ENCODE measurements at regions not wholly inside any gene's neighbourhood (a gene's known extent, or its start where the extent isn't known, plus 50 kb on each side); places are given as distances from the start of the nearest gene placed in this dataset.

DNA sequence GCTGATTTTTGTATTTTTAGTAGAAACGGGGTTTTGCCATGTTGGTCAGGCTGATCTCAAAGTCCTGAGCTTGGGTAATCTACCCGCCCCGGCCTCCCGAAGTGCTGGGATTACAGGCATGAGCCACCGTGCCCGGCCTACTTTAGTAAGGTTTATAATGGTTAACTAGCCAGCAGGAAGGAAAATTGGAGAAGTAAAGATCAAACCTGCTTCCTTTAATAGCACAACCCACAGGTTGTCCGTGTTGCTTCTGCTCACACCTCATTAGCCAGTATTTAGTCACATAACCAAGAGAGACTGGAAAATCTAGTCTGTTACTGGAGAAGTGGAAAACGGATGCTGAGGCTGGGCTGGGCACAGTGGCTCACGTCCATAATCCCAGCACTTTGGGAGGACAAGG, 51.9 kb upstream of the TBL1XR1 start:
- no peak overlapping the region for H3K4me2 ChIP-seq (ENCODE audit: low read length)
- no peak for TF ChIP-seq CTCF (IDR thresholded peaks at IDR 0.05)
- H3K9me3 ChIP-seq (ENCODE audit: control insufficient read depth, low read length): no peaks in the 10 kb centered on the region
- no peak overlapping the region for H3K4me3 ChIP-seq (ENCODE audit: low read depth, low read length)
- no peaks in the 10 kb centered on the region for H3K36me3 ChIP-seq (ENCODE audit: control insufficient read depth, insufficient read depth, low read length)
- no peak overlapping the region for H2AFZ ChIP-seq
- H3K27ac ChIP-seq: no peak overlapping the region
- H3K9ac ChIP-seq: no peak overlapping the region
- H3K27me3 ChIP-seq (ENCODE audit: control insufficient read depth, insufficient read depth, low read length): no peaks in the 10 kb centered on the region
- no peaks in the 10 kb centered on the region for H3K4me1 ChIP-seq
- H3K79me2 ChIP-seq: no peaks in the 10 kb centered on the region

GRCh38 chr3:177250151-177250550, 52.9 kb upstream of the TBL1XR1 start:
- Histone ChIP-seq H2AFZ (no peak overlapping the region), H3K4me1 (no peaks in the 10 kb centered on the region), H3K4me3 (ENCODE audit: low read depth, low read length) (no peak overlapping the region), H3K9ac (no peak overlapping the region), H3K36me3 (ENCODE audit: control insufficient read depth, insufficient read depth, low read length) (no peaks in the 10 kb centered on the region), H3K27ac (no peak overlapping the region), H3K27me3 (ENCODE audit: control insufficient read depth, insufficient read depth, low read length) (no peaks in the 10 kb centered on the region), H3K9me3 (ENCODE audit: control insufficient read depth, low read length) (no peaks in the 10 kb centered on the region), H3K4me2 (ENCODE audit: low read length) (no peak overlapping the region), H3K79me2 (no peaks in the 10 kb centered on the region)
- no peak for TF ChIP-seq CTCF (IDR thresholded peaks at IDR 0.05)

DNA sequence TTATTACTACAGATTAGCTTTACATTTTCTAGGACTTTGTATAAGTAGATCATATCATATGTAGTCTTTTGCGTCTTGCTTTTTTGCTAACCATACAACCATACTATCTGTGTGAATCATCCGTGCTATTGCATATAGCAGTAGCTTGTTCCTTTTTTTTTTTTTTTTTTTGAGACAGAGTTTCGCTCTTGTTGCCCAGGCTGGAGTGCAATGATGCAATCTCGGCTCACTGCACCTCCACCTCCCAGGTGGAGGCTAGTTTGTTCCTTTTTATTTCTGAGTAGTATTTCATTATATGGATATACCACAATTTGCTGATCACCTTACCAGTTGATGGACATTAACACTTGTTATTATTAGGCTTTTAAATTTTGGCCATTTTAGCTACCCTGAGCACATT, 54.5 kb upstream of the TBL1XR1 start:
- H3K79me2 ChIP-seq: no peaks in the 10 kb centered on the region
- no peaks in the 10 kb centered on the region for H3K4me1 ChIP-seq
- no peak overlapping the region for H3K27ac ChIP-seq
- no peak overlapping the region for H3K4me3 ChIP-seq (ENCODE audit: low read depth, low read length)
- H3K4me2 ChIP-seq (ENCODE audit: low read length): no peak overlapping the region
- no peaks in the 10 kb centered on the region for H3K27me3 ChIP-seq (ENCODE audit: control insufficient read depth, insufficient read depth, low read length)
- no peak overlapping the region for H3K9ac ChIP-seq
- H3K36me3 ChIP-seq (ENCODE audit: control insufficient read depth, insufficient read depth, low read length): no peaks in the 10 kb centered on the region
- H2AFZ ChIP-seq: no peak overlapping the region
- TF ChIP-seq CTCF (IDR thresholded peaks at IDR 0.05): no peak
- H3K9me3 ChIP-seq (ENCODE audit: control insufficient read depth, low read length): no peaks in the 10 kb centered on the region

DNA sequence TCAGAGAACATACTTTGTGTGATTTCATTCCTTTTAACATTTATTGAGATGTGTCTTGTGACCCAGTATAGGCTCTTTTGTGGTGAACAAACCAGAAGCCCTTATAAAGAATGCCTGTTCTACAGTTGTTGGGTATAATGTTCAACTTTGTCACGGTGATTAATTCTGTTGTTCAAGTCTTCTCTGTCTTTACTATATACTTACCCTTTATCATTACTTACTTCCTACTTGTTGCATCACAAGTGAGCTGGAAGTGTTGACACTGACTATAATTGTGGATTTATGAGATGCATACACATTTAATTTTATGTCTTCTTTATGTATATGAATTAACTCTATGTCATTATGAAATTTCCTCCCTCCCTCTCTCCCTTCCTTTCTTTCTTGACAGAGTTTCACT, 59.7 kb upstream of the TBL1XR1 start:
- Histone ChIP-seq H3K4me2 (ENCODE audit: low read length) (no peak overlapping the region), H3K9ac (no peak overlapping the region), H3K27me3 (ENCODE audit: control insufficient read depth, insufficient read depth, low read length) (no peaks in the 10 kb centered on the region), H3K36me3 (ENCODE audit: control insufficient read depth, insufficient read depth, low read length) (no peaks in the 10 kb centered on the region), H3K79me2 (no peaks in the 10 kb centered on the region), H2AFZ (no peak overlapping the region), H3K4me1 (no peaks in the 10 kb centered on the region), H3K9me3 (ENCODE audit: control insufficient read depth, low read length) (no peaks in the 10 kb centered on the region), H3K27ac (no peak overlapping the region), H3K4me3 (ENCODE audit: low read depth, low read length) (no peak overlapping the region)
- no peak for TF ChIP-seq CTCF (IDR thresholded peaks at IDR 0.05)

DNA sequence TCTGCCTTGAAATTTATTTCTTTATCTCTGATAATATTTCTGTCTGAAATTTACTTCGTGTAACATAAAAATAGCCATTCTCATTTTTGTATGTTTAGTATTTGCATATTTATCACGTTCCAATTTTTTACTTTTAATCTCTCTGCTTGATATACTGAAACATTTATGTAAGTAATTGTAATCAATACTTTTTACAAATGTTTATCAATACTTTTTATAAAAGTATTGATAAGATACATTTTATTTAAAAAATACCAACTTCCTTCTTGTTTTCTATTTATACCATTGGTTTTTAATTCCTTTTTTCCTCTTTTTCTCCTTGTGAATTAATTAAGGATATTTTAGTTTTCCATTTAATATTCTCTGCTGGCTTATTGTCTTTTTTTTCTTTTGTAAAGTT, 60.3 kb upstream of the TBL1XR1 start:
- Histone ChIP-seq H3K27me3 (ENCODE audit: control insufficient read depth, insufficient read depth, low read length) (no peaks in the 10 kb centered on the region), H3K27ac (no peak overlapping the region), H3K4me2 (ENCODE audit: low read length) (no peak overlapping the region), H3K79me2 (no peaks in the 10 kb centered on the region), H3K9ac (no peak overlapping the region), H3K4me3 (ENCODE audit: low read depth, low read length) (no peak overlapping the region), H3K4me1 (no peaks in the 10 kb centered on the region), H3K36me3 (ENCODE audit: control insufficient read depth, insufficient read depth, low read length) (no peaks in the 10 kb centered on the region), H3K9me3 (ENCODE audit: control insufficient read depth, low read length) (no peaks in the 10 kb centered on the region), H2AFZ (no peak overlapping the region)
- no peak for TF ChIP-seq CTCF (IDR thresholded peaks at IDR 0.05)
